ENCODE measurements at regions not wholly inside any gene's neighbourhood (a gene's known extent, or its start where the extent isn't known, plus 50 kb on each side); places are given as distances from the start of the nearest gene placed in this dataset.

GRCh38 chrX:49773993-49774392 is 55.1 kb upstream of the PAGE4 start:
- no peak for DNase-seq (ENCODE audit: low read depth in 2 of 3, low spot score in 2 of 3)

- no peak for DNase-seq (ENCODE audit: low read depth in 2 of 3, low spot score in 2 of 3)
These were observed 61.9 kb upstream of the PAGE4 start for GRCh38 chrX:49767236-49767635.

- no peak for DNase-seq (ENCODE audit: low read depth in 2 of 3, low spot score in 2 of 3)
These were observed 66.5 kb upstream of the PAGE1 start for GRCh38 chrX:49762175-49762720.

DNA sequence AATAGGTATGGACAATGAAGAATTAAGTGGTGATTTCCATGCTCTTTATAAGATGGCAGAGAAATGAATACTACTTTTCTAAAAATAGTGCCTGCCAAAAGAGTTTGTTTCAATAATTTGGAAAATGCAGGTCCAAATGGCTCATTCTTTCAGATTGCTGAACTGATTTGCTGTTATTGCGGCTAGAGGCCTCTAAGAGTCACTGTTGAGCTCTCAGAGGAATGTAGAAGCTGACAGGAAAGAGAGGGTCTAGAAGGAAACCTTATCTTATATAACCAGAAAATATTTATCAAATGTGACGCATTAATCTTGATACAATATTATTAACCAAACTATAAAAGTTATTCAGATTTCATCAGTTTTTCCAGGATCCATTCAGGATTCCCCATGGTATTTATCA is 65.7 kb upstream of the PAGE1 start:
- DNase-seq (ENCODE audit: low read depth in 2 of 3, low spot score in 2 of 3) = no peak

GRCh38 chrX:49760290-49760890 is 64.6 kb upstream of the PAGE1 start:
- DNase-seq (ENCODE audit: low read depth in 2 of 3, low spot score in 2 of 3) = no peak

GRCh38 chrX:49756692-49757091 is 60.9 kb upstream of the PAGE1 start:
- DNase-seq (ENCODE audit: low read depth in 2 of 3, low spot score in 2 of 3) = no peak

- peak in 1 of 3 experiments; percentile 2 for DNase-seq (ENCODE audit: low read depth in 2 of 3, low spot score in 2 of 3)
These were observed 58.6 kb upstream of the PAGE1 start for GRCh38 chrX:49754233-49754857.

DNA sequence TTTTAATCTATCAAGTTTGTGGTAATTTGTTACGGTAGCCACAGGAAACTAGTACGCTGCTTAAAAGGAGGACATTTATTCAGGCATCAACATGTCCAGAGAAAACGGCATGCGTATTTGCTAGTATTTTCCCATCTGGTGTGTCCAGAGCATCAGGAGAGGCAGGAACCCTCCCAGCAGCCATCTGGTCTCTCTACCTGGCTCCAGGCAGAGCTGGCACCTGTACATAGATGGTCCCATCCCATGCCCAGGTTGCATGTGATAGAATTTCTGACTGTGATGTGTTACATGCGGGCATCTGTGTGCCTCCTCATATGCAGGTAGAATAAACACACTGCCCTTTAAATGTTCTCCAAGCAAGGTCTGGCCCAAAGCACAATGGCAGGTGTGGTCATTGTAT is 57.9 kb upstream of the PAGE1 start:
- DNase-seq (ENCODE audit: low read depth in 2 of 3, low spot score in 2 of 3) = no peak

DNA sequence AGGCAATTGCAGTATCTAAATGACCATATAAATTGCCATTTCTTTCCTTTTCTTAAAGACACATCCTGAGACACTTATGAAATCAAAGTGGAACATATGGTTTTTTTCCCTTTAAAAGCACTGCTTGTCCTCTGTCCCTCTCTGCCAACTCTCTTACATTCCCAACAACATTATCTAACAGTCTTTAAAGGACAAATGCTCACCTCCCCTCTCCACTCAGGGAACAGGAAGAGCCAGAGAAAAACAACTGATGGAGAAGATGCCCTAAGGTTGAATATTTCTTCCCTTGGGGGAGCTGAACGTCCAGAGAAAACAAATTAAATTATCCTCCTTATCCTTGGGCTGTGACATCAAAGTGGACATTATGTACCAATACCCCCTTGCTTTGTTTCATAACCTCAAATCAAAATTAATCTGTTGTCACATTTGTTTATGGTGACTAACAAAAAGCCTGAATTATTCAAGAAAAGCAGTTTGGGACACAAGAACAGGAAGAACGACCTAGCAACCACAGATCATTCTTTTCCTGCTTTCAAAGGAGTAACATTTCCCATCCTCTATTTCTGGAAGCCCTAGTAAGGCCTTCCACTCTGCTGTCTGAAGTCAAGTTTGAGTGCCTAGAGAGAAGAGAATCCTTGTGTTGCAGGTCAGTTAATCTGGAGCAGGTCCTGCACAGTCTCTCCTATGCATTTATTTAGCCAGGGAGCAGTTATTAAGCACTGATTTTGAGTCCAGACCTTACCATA is 52.6 kb upstream of the PAGE1 start:
- no peak for DNase-seq (ENCODE audit: low read depth in 2 of 3, low spot score in 2 of 3)

DNA sequence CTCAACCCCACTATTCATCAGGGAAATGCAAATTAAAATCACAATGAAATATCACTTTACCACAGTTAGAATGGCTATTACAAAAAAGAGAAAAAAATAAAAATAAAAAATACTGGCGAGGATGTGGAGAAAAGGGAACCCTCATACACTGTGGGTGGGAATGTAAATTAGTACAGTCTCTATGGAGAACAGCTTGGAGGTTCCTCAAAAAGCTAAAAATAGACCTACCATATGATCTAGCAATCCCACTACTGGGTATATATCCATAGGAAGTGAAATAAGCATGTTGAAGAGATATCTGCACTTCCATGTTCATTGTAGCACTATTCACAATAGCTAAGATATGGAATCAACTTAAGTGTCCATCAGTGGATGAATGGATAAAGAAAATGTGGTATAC is 50.5 kb upstream of the PAGE1 start:
- no peak for DNase-seq (ENCODE audit: low read depth in 2 of 3, low spot score in 2 of 3)

All from activated CD8-positive, alpha-beta memory T cell treated with anti-CD3 and anti-CD28 coated beads for 48 hours (primary cell).